ENCODE measurements at regions not wholly inside any gene's neighbourhood (a gene's known extent, or its start where the extent isn't known, plus 50 kb on each side); places are given as distances from the start of the nearest gene placed in this dataset.

- TF ChIP-seq EP300 (IDR thresholded peaks at IDR 0.05) (no peak), POLR2AphosphoS5 (IDR thresholded peaks at IDR 0.05) (no peak), CTCF (IDR thresholded peaks at IDR 0.05) (no peak), POLR2A (IDR thresholded peaks at IDR 0.05) (no peak)
- DNase-seq: no peak
- peaks cover 0 to 6% (median 0%) of the 10 kb centered on the region in 4 donors for H3K9me3 ChIP-seq
- no peak overlapping the region for H3K4me3 ChIP-seq
- no peaks in the 10 kb centered on the region for H3K4me1 ChIP-seq
- no peaks in the 10 kb centered on the region for H3K36me3 ChIP-seq
- no peak for ATAC-seq (ENCODE audit: low FRiP score in 2 of 2)
- 58 to 70% methylated on average over 3 of the region's 3 CpGs for WGBS, 2 donors
- no peak overlapping the region for H3K27ac ChIP-seq
- no peaks in the 10 kb centered on the region for H3K27me3 ChIP-seq
These were observed 1144.7 kb downstream of the OTOL1 start for GRCh38 chr3:162641317-162641716.

- DNase-seq (no peak), ATAC-seq (ENCODE audit: low FRiP score in 2 of 2) (no peak)
- H3K9me3 ChIP-seq: peaks cover 0 to 6% (median 0%) of the 10 kb centered on the region in 4 donors
- no peaks in the 10 kb centered on the region for H3K36me3 ChIP-seq
- H3K4me3 ChIP-seq: no peak overlapping the region
- 49 to 66% methylated on average over 2 of the region's 2 CpGs for WGBS, 2 donors
- no peaks in the 10 kb centered on the region for H3K27me3 ChIP-seq
- H3K4me1 ChIP-seq: no peaks in the 10 kb centered on the region
- no peak overlapping the region for H3K27ac ChIP-seq
- TF ChIP-seq POLR2A (IDR thresholded peaks at IDR 0.05): no peak
- no peak for TF ChIP-seq CTCF (IDR thresholded peaks at IDR 0.05)
- TF ChIP-seq EP300 (IDR thresholded peaks at IDR 0.05): no peak
- TF ChIP-seq POLR2AphosphoS5 (IDR thresholded peaks at IDR 0.05): no peak
These were observed 1145.3 kb downstream of the OTOL1 start for GRCh38 chr3:162641907-162642306.

- TF ChIP-seq EP300 (IDR thresholded peaks at IDR 0.05) (no peak), POLR2AphosphoS5 (IDR thresholded peaks at IDR 0.05) (no peak), CTCF (IDR thresholded peaks at IDR 0.05) (no peak), POLR2A (IDR thresholded peaks at IDR 0.05) (no peak)
- ATAC-seq (ENCODE audit: low FRiP score in 2 of 2): no peak
- Histone ChIP-seq H3K4me1 (no peaks in the 10 kb centered on the region), H3K9me3 (peaks cover 0 to 8% (median 5%) of the 10 kb centered on the region in 4 donors), H3K4me3 (no peak overlapping the region), H3K27ac (no peak overlapping the region), H3K36me3 (no peaks in the 10 kb centered on the region), H3K27me3 (no peaks in the 10 kb centered on the region)
- DNase-seq: no peak
- 57 to 74% methylated on average over 2 of the region's 2 CpGs for WGBS, 2 donors
These were observed 1146.6 kb downstream of the OTOL1 start for GRCh38 chr3:162643245-162643644.

- H3K27me3 ChIP-seq: no peaks in the 10 kb centered on the region
- H3K4me1 ChIP-seq: no peaks in the 10 kb centered on the region
- H3K36me3 ChIP-seq: no peaks in the 10 kb centered on the region
- 48 to 79% methylated on average over 2 of the region's 2 CpGs for WGBS, 2 donors
- peaks cover 0 to 8% (median 2%) of the 10 kb centered on the region in 4 donors for H3K9me3 ChIP-seq
- TF ChIP-seq CTCF (IDR thresholded peaks at IDR 0.05): no peak
- TF ChIP-seq POLR2A (IDR thresholded peaks at IDR 0.05): no peak
- no peak for TF ChIP-seq EP300 (IDR thresholded peaks at IDR 0.05)
- TF ChIP-seq POLR2AphosphoS5 (IDR thresholded peaks at IDR 0.05): no peak
- DNase-seq (no peak), ATAC-seq (ENCODE audit: low FRiP score in 2 of 2) (no peak)
- H3K4me3 ChIP-seq: no peak overlapping the region
- H3K27ac ChIP-seq: no peak overlapping the region
These were observed 1150.7 kb downstream of the OTOL1 start for GRCh38 chr3:162647321-162647720.

- no peak overlapping the region for H3K4me3 ChIP-seq
- H3K27ac ChIP-seq: no peak overlapping the region
- H3K9me3 ChIP-seq: no peaks in the 10 kb centered on the region
- no peaks in the 10 kb centered on the region for H3K36me3 ChIP-seq
- H3K4me1 ChIP-seq: no peaks in the 10 kb centered on the region
- DNase-seq (no peak), ATAC-seq (ENCODE audit: low FRiP score in 2 of 2) (no peak)
- H3K27me3 ChIP-seq: no peaks in the 10 kb centered on the region
- WGBS, 2 donors: 53 to 64% methylated on average over 1 of the region's 1 CpG
- TF ChIP-seq CTCF (IDR thresholded peaks at IDR 0.05) (no peak), POLR2A (IDR thresholded peaks at IDR 0.05) (no peak), EP300 (IDR thresholded peaks at IDR 0.05) (no peak), POLR2AphosphoS5 (IDR thresholded peaks at IDR 0.05) (no peak)
These were observed 1161.4 kb downstream of the OTOL1 start for GRCh38 chr3:162658003-162658402.

Measured in upper lobe of left lung (tissue), 6 donors.